Activated T-helper 2 cell treated with anti-CD3 and anti-CD28 coated beads, Interferon-gamma antibody, Interleukin-2, Interleukin-4, amounts not matched to agents 10 μg/mL and 5 μg/mL and 100 μg/mL, durations not matched to agents 14 hours and 24 hours and 36 hours (primary cell): ENCODE measurements at regions not wholly inside any gene's neighbourhood (a gene's known extent, or its start where the extent isn't known, plus 50 kb on each side); places are given as distances from the start of the nearest gene placed in this dataset.

Experiments used
- DNase-seq: peaks from one replicate; pipeline ENCODE4 v3.0.0; 2021; ENCODE audit warnings: low spot score
- H3K27ac Mint-ChIP-seq: one replicate; pipeline ENCODE4 v1.8.0; 2021; ENCODE audit warnings: mixed read lengths
- H3K27me3 Mint-ChIP-seq: one replicate; pipeline ENCODE4 v1.8.0; 2021; ENCODE audit warnings: low read depth, mixed read lengths
- H3K36me3 Mint-ChIP-seq: one replicate; pipeline ENCODE4 v1.8.0; 2021; ENCODE audit warnings: low read depth, mixed read lengths
- H3K4me1 Mint-ChIP-seq: one replicate; pipeline ENCODE4 v1.8.0; 2021; ENCODE audit warnings: low read depth, mixed read lengths
- H3K4me3 Mint-ChIP-seq: one replicate; pipeline ENCODE4 v1.8.0; 2021; ENCODE audit warnings: low read depth, mild to moderate bottlenecking, moderate library complexity, mixed read lengths
- H3K9me3 Mint-ChIP-seq: one replicate; pipeline ENCODE4 v1.8.0; 2021; ENCODE audit warnings: mixed read lengths
- intact Hi-C: fragments of 100-400 bp; cut with micrococcal nuclease; formaldehyde crosslinking; loops from one replicate; pipeline ENCODE4 v1.15.1; 2023

- no peak for DNase-seq
- H3K27me3 Mint-ChIP-seq, result peaks cover 6% of the 10 kb centered on the region
- peaks cover 20% of the 10 kb centered on the region for H3K4me1 Mint-ChIP-seq
- no peaks in the 10 kb centered on the region for H3K36me3 Mint-ChIP-seq
- no peak overlapping the region for H3K27ac Mint-ChIP-seq
- intact Hi-C loops, result loop anchor here (2.0 kb wide), 1 partner anchor 26 kb away; no protein-coding TSS in a partner anchor
- H3K4me3 Mint-ChIP-seq, result no peak overlapping the region
- H3K9me3 Mint-ChIP-seq, result peaks cover 12% of the 10 kb centered on the region
These were observed 106.5 kb upstream of the OXGR1 start for GRCh38 chr13:97100821-97101220.

- Mint-ChIP-seq H3K4me1 (peaks cover 20% of the 10 kb centered on the region), H3K36me3 (no peaks in the 10 kb centered on the region), H3K4me3 (no peak overlapping the region), H3K27me3 (peaks cover 6% of the 10 kb centered on the region), H3K27ac (no peak overlapping the region), H3K9me3 (peaks cover 12% of the 10 kb centered on the region)
- DNase-seq, result no peak
- intact Hi-C loops, result loop anchor here (1.0 to 2.0 kb wide), 3 partner anchors 25 to 331 kb away; no protein-coding TSS in a partner anchor
These were observed 107.8 kb upstream of the OXGR1 start for GRCh38 chr13:97101912-97102708.

- H3K9me3 Mint-ChIP-seq, result no peaks in the 10 kb centered on the region
- intact Hi-C loops, result no loop called here
- no peak overlapping the region for H3K4me3 Mint-ChIP-seq
These were observed 112.0 kb upstream of the OXGR1 start for GRCh38 chr13:97106323-97106722.

GRCh38 chr13:97107815-97108529 is 113.7 kb upstream of the OXGR1 start:
- Mint-ChIP-seq H3K9me3 (no peaks in the 10 kb centered on the region), H3K27ac (no peak overlapping the region), H3K4me1 (peaks cover 9% of the 10 kb centered on the region), H3K36me3 (no peaks in the 10 kb centered on the region), H3K27me3 (peaks cover 28% of the 10 kb centered on the region), H3K4me3 (no peak overlapping the region)
- no peak for DNase-seq
- intact Hi-C loops, result no loop called here

More at GRCh38 chr13:97106323-97106722, 112.0 kb upstream of the OXGR1 start:
- no peak for DNase-seq
- H3K27ac Mint-ChIP-seq, result no peak overlapping the region
- peaks cover 18% of the 10 kb centered on the region for H3K4me1 Mint-ChIP-seq
- peaks cover 18% of the 10 kb centered on the region for H3K27me3 Mint-ChIP-seq
- no peaks in the 10 kb centered on the region for H3K36me3 Mint-ChIP-seq

- H3K27ac Mint-ChIP-seq, result no peak overlapping the region
- no peak overlapping the region for H3K4me3 Mint-ChIP-seq
- no peaks in the 10 kb centered on the region for H3K36me3 Mint-ChIP-seq
- H3K27me3 Mint-ChIP-seq, result peaks cover 34% of the 10 kb centered on the region
- intact Hi-C loops, result no loop called here
- H3K9me3 Mint-ChIP-seq, result no peaks in the 10 kb centered on the region
- H3K4me1 Mint-ChIP-seq, result peaks cover 9% of the 10 kb centered on the region
- DNase-seq, result no peak
These were observed 113.6 kb upstream of the MBNL2 start for GRCh38 chr13:97108530-97108900.

- H3K36me3 Mint-ChIP-seq, result no peaks in the 10 kb centered on the region
- intact Hi-C loops, result no loop called here
These were observed 112.9 kb upstream of the MBNL2 start for GRCh38 chr13:97109256-97109655.

GRCh38 chr13:97109841-97110492 is 112.2 kb upstream of the MBNL2 start:
- intact Hi-C loops, result loop anchor here (1.0 to 5.0 kb wide), 3 partner anchors 102 to 249 kb away; no protein-coding TSS in a partner anchor

More at GRCh38 chr13:97109256-97109655, 112.9 kb upstream of the MBNL2 start:
- no peaks in the 10 kb centered on the region for H3K9me3 Mint-ChIP-seq
- H3K4me1 Mint-ChIP-seq, result peaks cover 9% of the 10 kb centered on the region
- no peak for DNase-seq
- H3K27me3 Mint-ChIP-seq, result peaks cover 41% of the 10 kb centered on the region
- H3K4me3 Mint-ChIP-seq, result no peak overlapping the region
- H3K27ac Mint-ChIP-seq, result no peak overlapping the region

GRCh38 chr13:97110936-97111335 is 111.2 kb upstream of the MBNL2 start:
- H3K9me3 Mint-ChIP-seq, result no peaks in the 10 kb centered on the region
- H3K27ac Mint-ChIP-seq, result no peak overlapping the region
- peaks cover 53% of the 10 kb centered on the region for H3K27me3 Mint-ChIP-seq
- intact Hi-C loops, result loop anchor here (1.0 to 5.0 kb wide), 3 partner anchors 101 to 248 kb away; no protein-coding TSS in a partner anchor
- no peak for DNase-seq
- no peaks in the 10 kb centered on the region for H3K36me3 Mint-ChIP-seq
- peaks cover 9% of the 10 kb centered on the region for H3K4me1 Mint-ChIP-seq
- no peak overlapping the region for H3K4me3 Mint-ChIP-seq

More at GRCh38 chr13:97109841-97110492, 112.2 kb upstream of the MBNL2 start:
- Mint-ChIP-seq H3K4me3 (no peak overlapping the region), H3K27me3 (peaks cover 46% of the 10 kb centered on the region), H3K27ac (no peak overlapping the region), H3K9me3 (no peaks in the 10 kb centered on the region), H3K4me1 (peaks cover 9% of the 10 kb centered on the region), H3K36me3 (no peaks in the 10 kb centered on the region)
- peak; percentile 75 for DNase-seq

- H3K27ac Mint-ChIP-seq, result no peak overlapping the region
- intact Hi-C loops, result loop anchor here (5.0 kb wide), 1 partner anchor 101 kb away; no protein-coding TSS in a partner anchor
These were observed 110.4 kb upstream of the MBNL2 start for GRCh38 chr13:97111756-97112155.

GRCh38 chr13:97112446-97113152 is 109.5 kb upstream of the MBNL2 start:
- Mint-ChIP-seq H3K27ac (no peak overlapping the region), H3K4me3 (no peak overlapping the region), H3K36me3 (no peaks in the 10 kb centered on the region), H3K9me3 (no peaks in the 10 kb centered on the region), H3K4me1 (peaks cover 9% of the 10 kb centered on the region), H3K27me3 (peaks cover 58% of the 10 kb centered on the region)
- DNase-seq, result no peak
- intact Hi-C loops, result loop anchor here (5.0 kb wide), 1 partner anchor 100 kb away; no protein-coding TSS in a partner anchor

More at GRCh38 chr13:97111756-97112155, 110.4 kb upstream of the MBNL2 start:
- Mint-ChIP-seq H3K9me3 (no peaks in the 10 kb centered on the region), H3K4me3 (no peak overlapping the region), H3K27me3 (peaks cover 58% of the 10 kb centered on the region), H3K36me3 (no peaks in the 10 kb centered on the region), H3K4me1 (peaks cover 9% of the 10 kb centered on the region)
- no peak for DNase-seq

- Mint-ChIP-seq H3K4me3 (no peak overlapping the region), H3K9me3 (no peaks in the 10 kb centered on the region), H3K27ac (no peak overlapping the region), H3K36me3 (no peaks in the 10 kb centered on the region), H3K4me1 (peaks cover 9% of the 10 kb centered on the region), H3K27me3 (peaks cover 62% of the 10 kb centered on the region)
- no peak for DNase-seq
- intact Hi-C loops, result loop anchor here (5.0 kb wide), 1 partner anchor 99 kb away; no protein-coding TSS in a partner anchor
These were observed 108.7 kb upstream of the MBNL2 start for GRCh38 chr13:97113231-97114001.
